Nephron (organoid): ENCODE measurements at regions not wholly inside any gene's neighbourhood (a gene's known extent, or its start where the extent isn't known, plus 50 kb on each side); places are given as distances from the start of the nearest gene placed in this dataset.
"Not testable (repeated sequence)": the region's sequence is repeated elsewhere in the genome, so short reads cannot be mapped to it uniquely, and the experiment has no call there.

Experiments
- H3K27ac Mint-ChIP-seq, 3 experiments: 2 replicates each; pipeline ENCODE4 v1.8.0; 2020; ENCODE audit warnings: mixed read lengths in 3 of 3, mild to moderate bottlenecking in 2 of 3, moderate library complexity in 1 of 3
- H3K27me3 Mint-ChIP-seq: 2 replicates; pipeline ENCODE4 v1.8.0; 2021; ENCODE audit warnings: low read depth, mild to moderate bottlenecking, moderate library complexity, mixed read lengths
- H3K36me3 Mint-ChIP-seq: 2 replicates; pipeline ENCODE4 v1.8.0; 2020; ENCODE audit warnings: low read depth, mixed read lengths
- H3K4me1 Mint-ChIP-seq: 2 replicates; pipeline ENCODE4 v1.8.0; 2020; ENCODE audit warnings: mixed read lengths
- H3K4me3 Mint-ChIP-seq, 3 experiments: 2 replicates each; pipeline ENCODE4 v1.8.0; 2020; ENCODE audit warnings: mild to moderate bottlenecking in 3 of 3, mixed read lengths in 3 of 3, moderate library complexity in 2 of 3
- H3K9me3 Mint-ChIP-seq: 2 replicates; pipeline ENCODE4 v1.8.0; 2020; ENCODE audit warnings: mixed read lengths
- CTCF ChIP-seq, 3 experiments: fragments of 200-600 bp; sonication (generic); IDR thresholded peaks; one replicate each; pipeline ENCODE4 v1.5.0; 2021; ENCODE audit warnings: antibody characterized with exemption in 3 of 3; ENCODE audit not compliant: unreplicated experiment in 3 of 3

DNA sequence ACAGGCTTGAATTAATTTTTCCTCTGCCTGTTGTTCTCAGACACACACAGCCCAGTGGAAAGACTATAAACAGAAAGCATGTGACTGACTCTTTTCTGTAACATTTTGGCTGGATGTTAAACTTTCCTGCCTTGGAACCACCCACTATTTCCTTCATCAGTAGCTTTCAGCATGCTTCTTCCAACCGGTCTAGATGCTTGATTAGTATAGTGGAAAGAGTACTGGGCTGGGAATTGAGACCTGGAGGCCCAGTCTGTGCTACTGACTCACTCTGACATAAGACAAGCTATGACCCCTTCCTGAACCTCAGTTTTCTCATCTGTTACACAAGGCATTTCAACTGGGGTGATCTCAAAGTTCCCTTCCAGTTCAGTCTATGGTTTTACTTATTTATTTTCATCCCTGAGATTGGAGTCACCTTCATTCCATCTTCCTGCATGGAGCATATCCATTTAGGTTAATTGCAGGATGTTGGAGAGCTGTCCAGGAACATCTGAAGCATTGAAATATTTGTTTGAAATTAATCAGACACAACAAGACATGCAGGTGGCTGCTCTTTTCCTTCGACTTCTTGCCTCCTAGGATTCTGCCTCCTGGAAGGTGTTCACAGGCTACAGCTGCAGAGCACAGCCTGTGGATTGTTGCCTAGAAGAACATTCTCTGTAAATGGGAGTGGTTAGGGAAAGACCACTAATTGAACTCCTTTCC is 173.4 kb downstream of the RTL9 start:
- peaks cover 2% of the 10 kb centered on the region for H3K9me3 Mint-ChIP-seq
- H3K4me3 Mint-ChIP-seq = no peak overlapping the region
- no peaks in the 10 kb centered on the region for H3K4me1 Mint-ChIP-seq
- TF ChIP-seq CTCF (IDR thresholded peaks at IDR 0.05; ENCODE audit: unreplicated experiment in 3 of 3) = no peak
- H3K36me3 Mint-ChIP-seq = no peaks in the 10 kb centered on the region
- H3K27me3 Mint-ChIP-seq = peaks cover 4% of the 10 kb centered on the region
- no peak overlapping the region for H3K27ac Mint-ChIP-seq

GRCh38 chrX:110532581-110532931 is 173.9 kb downstream of the RTL9 start:
- Mint-ChIP-seq H3K4me3 (no peak overlapping the region), H3K27ac (no peak overlapping the region), H3K4me1 (no peaks in the 10 kb centered on the region), H3K27me3 (peaks cover 4% of the 10 kb centered on the region), H3K36me3 (no peaks in the 10 kb centered on the region), H3K9me3 (peaks cover 2% of the 10 kb centered on the region)
- TF ChIP-seq CTCF (IDR thresholded peaks at IDR 0.05; ENCODE audit: unreplicated experiment in 3 of 3) = no peak

GRCh38 chrX:110536816-110537215 is 178.2 kb downstream of the RTL9 start:
- Mint-ChIP-seq H3K4me1 (no peaks in the 10 kb centered on the region), H3K36me3 (no peaks in the 10 kb centered on the region), H3K4me3 (no peak overlapping the region), H3K27ac (no peak overlapping the region), H3K9me3 (peaks cover 14% of the 10 kb centered on the region), H3K27me3 (peaks cover 4% of the 10 kb centered on the region)
- no peak for TF ChIP-seq CTCF (IDR thresholded peaks at IDR 0.05; ENCODE audit: unreplicated experiment in 3 of 3)

- Mint-ChIP-seq H3K4me1 (no peaks in the 10 kb centered on the region), H3K27me3 (no peaks in the 10 kb centered on the region), H3K9me3 (peaks cover 18% of the 10 kb centered on the region), H3K4me3 (no peak overlapping the region), H3K27ac (no peak overlapping the region), H3K36me3 (no peaks in the 10 kb centered on the region)
- no peak for TF ChIP-seq CTCF (IDR thresholded peaks at IDR 0.05; ENCODE audit: unreplicated experiment in 3 of 3)
Observed at GRCh38 chrX:110541266-110541665, 182.6 kb downstream of the RTL9 start.

DNA sequence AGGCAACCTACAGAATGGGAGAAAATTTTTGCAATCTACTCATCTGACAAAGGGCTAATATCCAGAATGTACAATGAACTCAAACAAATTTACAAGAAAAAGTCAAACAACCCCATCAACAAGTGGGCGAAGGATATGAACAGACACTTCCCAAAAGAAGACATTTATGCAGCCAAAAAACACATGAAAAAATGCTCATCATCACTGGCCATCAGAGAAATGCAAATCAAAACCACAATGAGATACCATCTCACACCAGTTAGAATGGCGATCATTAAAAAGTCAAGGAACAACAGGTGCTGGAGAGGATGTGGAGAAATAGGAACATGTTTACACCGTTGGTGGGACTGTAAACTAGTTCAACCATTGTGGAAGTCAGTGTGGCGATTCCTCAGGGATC is 192.2 kb downstream of the RTL9 start:
- not testable (repeated sequence) for H3K4me3 Mint-ChIP-seq, H3K36me3 Mint-ChIP-seq, H3K27me3 Mint-ChIP-seq, H3K4me1 Mint-ChIP-seq, H3K27ac Mint-ChIP-seq
- peaks cover 14% of the 10 kb centered on the region for H3K9me3 Mint-ChIP-seq

DNA sequence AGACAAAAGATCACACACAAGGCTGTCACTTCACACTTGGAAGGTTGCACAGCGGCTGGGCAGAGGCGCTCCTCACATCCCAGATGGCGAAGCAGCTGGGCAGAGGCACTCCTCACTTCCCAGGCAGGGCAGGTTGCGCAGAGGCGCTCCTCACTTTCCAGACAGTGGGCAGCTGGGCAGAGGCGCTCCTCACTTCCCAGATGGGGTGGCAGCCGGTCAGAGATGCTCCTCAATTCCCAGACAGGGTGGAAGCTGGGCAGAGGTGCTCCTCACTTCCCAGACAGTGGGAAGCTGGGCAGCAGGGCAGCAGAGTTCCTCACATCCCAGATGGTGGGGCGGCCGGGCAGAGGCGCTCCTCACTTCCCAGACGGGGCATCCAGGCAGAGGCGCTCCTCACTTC is 199.2 kb downstream of the RTL9 start:
- H3K4me3 Mint-ChIP-seq = no peak overlapping the region
- H3K9me3 Mint-ChIP-seq = peaks cover 42% of the 10 kb centered on the region
- TF ChIP-seq CTCF (IDR thresholded peaks at IDR 0.05; ENCODE audit: unreplicated experiment in 3 of 3) = no peak
- H3K27ac Mint-ChIP-seq = no peak overlapping the region
- H3K27me3 Mint-ChIP-seq = no peaks in the 10 kb centered on the region
- no peaks in the 10 kb centered on the region for H3K36me3 Mint-ChIP-seq
- no peaks in the 10 kb centered on the region for H3K4me1 Mint-ChIP-seq
